Ovary (tissue), 7 donors: ENCODE measurements at regions not wholly inside any gene's neighbourhood (a gene's known extent, or its start where the extent isn't known, plus 50 kb on each side); places are given as distances from the start of the nearest gene placed in this dataset. TPM values are rescaled to one million over a fixed set of nuclear protein-coding genes. Genes with fewer than 3 reads are reported as not detected.

Source experiments
- DNase-seq, 5 donors: peaks; one replicate each; pipeline ENCODE4 v3.0.0-alpha.2; 2019 to 2020
- H3K27ac ChIP-seq, 2 donors: fragments of 200-600 bp; one replicate each; pipeline versions ENCODE4 v1.5.1 to v1.8.0; 2019 to 2022
- H3K27me3 ChIP-seq: fragments of 200-600 bp; one replicate; pipeline ENCODE4 v1.8.0; 2022
- H3K36me3 ChIP-seq: fragments of 200-600 bp; sonication (generic); one replicate; pipeline ENCODE4 v1.5.1; 2019
- H3K4me1 ChIP-seq: one replicate; pipeline ENCODE4 v1.8.1; 2013; ENCODE audit warnings: mild to moderate bottlenecking, moderate library complexity; ENCODE audit not compliant: insufficient read depth
- H3K4me3 ChIP-seq: fragments of 200-600 bp; sonication (generic); one replicate; pipeline ENCODE4 v1.5.1; 2017
- H3K9me3 ChIP-seq, 2 donors: fragments of 200-600 bp in 1 of 2; sonication (generic) in 1 of 2; one replicate each; pipeline versions ENCODE4 v1.5.1 to v1.8.1; 2013 to 2019; ENCODE audit warnings: mild to moderate bottlenecking in 1 of 2, moderate library complexity in 1 of 2
- EP300 ChIP-seq: sonication (generic); formaldehyde crosslinking; IDR thresholded peaks from one replicate; pipeline ENCODE4 v1.6.1; 2017; ENCODE audit warnings: antibody characterized with exemption
- POLR2A ChIP-seq: fragments of 450-650 bp; IDR thresholded peaks from one replicate; pipeline ENCODE4 v1.6.1; 2017; ENCODE audit warnings: antibody characterized with exemption, mild to moderate bottlenecking, moderate library complexity
- WGBS, 3 donors: extraction: QIAGEN DNeasy Blood & Tissue Kit in 1 of 3; methylation state at CpG; one replicate each; pipeline versions ENCODE4 v1.1.5 to v1.1.7; 2013 to 2017; 5-methylcytosine and 5-hydroxymethylcytosine counted together
- intact Hi-C, 4 donors: fragments of 100-400 bp; cut with DNase I; formaldehyde crosslinking; loops; one replicate each; pipeline versions ENCODE4 v1.11.0 to v1.15.1; 2022 to 2023
- small RNA-seq: library from RNA; depleted of rRNA; stranded (forward); fragments of <200 nt; gene quantifications from one replicate; pipeline ENCODE3, GENCODE V24; 2016
- TF ChIP-seq, protein P1 (sequence below), 3 donors: fragments of 450-650 bp in 2 of 3; fragments of 200-600 bp in 1 of 3; IDR thresholded peaks; one replicate each; pipeline versions ENCODE4 v1.5.1 to v1.8.0; 2016 to 2022; ENCODE audit warnings: antibody characterized with exemption in 3 of 3, mild to moderate bottlenecking in 1 of 3
- donor health status: DM: no; HTN: no; CAD: no; lungs with moderate emphysema.
- donor health status: DM: no; HTN: no; CAD: no.
- donor health status: Bipolar disorder and iron deficiency.
- donor health status: DM: no; HTN: no; CAD: no.
- donor health status: DM: yes; HTN: yes; CAD: no.

DNA sequence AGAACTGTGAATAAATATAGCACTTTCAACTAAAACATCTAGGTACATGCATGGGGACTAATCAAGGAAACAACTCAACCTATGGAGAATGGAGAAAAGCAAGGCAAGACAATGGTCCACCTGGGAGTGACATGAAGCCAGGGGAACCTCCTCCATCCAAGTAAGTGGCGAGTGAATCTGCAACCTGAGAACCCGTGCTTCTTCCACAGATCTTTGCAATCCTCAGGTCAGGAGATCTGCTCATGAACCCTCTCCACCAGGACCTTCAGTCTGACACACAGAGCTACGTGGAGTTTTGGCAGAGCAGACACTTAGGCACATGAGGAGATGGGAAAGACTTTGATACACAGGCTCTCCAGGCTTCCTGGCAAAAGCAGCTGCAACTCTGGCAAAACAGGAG is 58.8 kb upstream of the KHDRBS2 start:
- H3K4me1 ChIP-seq, result no peaks in the 10 kb centered on the region
- no peak overlapping the region for H3K4me3 ChIP-seq
- DNase-seq, result peak in 1 of 5 donors; percentile 3
- H3K27ac ChIP-seq, result no peak overlapping the region
- intact Hi-C loops, result no loop called here
- no peaks in the 10 kb centered on the region for H3K27me3 ChIP-seq
- TF ChIP-seq, protein P1, sequence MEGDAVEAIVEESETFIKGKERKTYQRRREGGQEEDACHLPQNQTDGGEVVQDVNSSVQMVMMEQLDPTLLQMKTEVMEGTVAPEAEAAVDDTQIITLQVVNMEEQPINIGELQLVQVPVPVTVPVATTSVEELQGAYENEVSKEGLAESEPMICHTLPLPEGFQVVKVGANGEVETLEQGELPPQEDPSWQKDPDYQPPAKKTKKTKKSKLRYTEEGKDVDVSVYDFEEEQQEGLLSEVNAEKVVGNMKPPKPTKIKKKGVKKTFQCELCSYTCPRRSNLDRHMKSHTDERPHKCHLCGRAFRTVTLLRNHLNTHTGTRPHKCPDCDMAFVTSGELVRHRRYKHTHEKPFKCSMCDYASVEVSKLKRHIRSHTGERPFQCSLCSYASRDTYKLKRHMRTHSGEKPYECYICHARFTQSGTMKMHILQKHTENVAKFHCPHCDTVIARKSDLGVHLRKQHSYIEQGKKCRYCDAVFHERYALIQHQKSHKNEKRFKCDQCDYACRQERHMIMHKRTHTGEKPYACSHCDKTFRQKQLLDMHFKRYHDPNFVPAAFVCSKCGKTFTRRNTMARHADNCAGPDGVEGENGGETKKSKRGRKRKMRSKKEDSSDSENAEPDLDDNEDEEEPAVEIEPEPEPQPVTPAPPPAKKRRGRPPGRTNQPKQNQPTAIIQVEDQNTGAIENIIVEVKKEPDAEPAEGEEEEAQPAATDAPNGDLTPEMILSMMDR (IDR thresholded peaks at IDR 0.05), result no peak
- no peak for TF ChIP-seq EP300
- TF ChIP-seq POLR2A, result no peak
- no peaks in the 10 kb centered on the region for H3K36me3 ChIP-seq
- 76 to 79% (median 78%) methylated on average over 3 of the region's 3 CpGs for WGBS, 3 donors
- no peaks in the 10 kb centered on the region for H3K9me3 ChIP-seq

DNA sequence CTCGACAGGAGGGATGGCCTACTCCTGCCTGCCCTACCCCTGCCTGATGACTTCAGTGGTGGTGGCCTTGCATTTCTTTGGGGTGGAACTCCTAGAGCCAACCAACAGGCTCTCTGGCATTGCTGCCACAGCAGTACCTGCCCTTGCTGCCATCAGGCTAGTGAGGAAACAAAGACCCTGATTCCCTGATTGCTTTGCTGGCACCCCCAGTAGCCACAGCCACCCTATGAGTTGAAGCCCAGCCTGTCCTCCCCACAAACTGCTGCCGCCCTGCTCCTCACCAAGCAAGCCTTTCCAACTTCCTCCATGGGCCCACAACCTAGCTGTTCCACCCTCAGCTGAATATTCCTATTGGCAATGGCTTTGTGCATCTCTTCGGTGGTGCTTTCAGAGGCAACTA is 52.5 kb upstream of the KHDRBS2 start:
- WGBS, 3 donors, result 76 to 89% (median 81%) methylated on average over 3 of the region's 3 CpGs

More for the DNA sequence above, 52.5 kb upstream of the KHDRBS2 start:
- Histone ChIP-seq H3K4me3 (no peak overlapping the region), H3K9me3 (no peaks in the 10 kb centered on the region), H3K27me3 (no peaks in the 10 kb centered on the region), H3K27ac (no peak overlapping the region), H3K36me3 (no peaks in the 10 kb centered on the region), H3K4me1 (no peaks in the 10 kb centered on the region)
- no peak for DNase-seq
- no peak for TF ChIP-seq POLR2A
- TF ChIP-seq, protein P1 (IDR thresholded peaks at IDR 0.05), result no peak
- TF ChIP-seq EP300, result no peak
- intact Hi-C loops, result no loop called here

Small RNA genes in the stretch of these regions (small RNA-seq; reads per million reads assigned to genes)
- gene AL355375.2, result not detected
